Fibroblast of pulmonary artery (primary cell): ENCODE measurements at regions not wholly inside any gene's neighbourhood (a gene's known extent, or its start where the extent isn't known, plus 50 kb on each side); places are given as distances from the start of the nearest gene placed in this dataset.
"Not testable (repeated sequence)": the region's sequence is repeated elsewhere in the genome, so short reads cannot be mapped to it uniquely, and the experiment has no call there.

Experiments
- DNase-seq: peaks from one replicate; pipeline ENCODE4 v3.0.0-alpha.2; 2010; ENCODE audit warnings: low read depth
- H3K4me3 ChIP-seq: replicated peaks from 2 replicates; pipeline ENCODE4 v1.5.1; 2011; ENCODE audit warnings: low read depth, mild to moderate bottlenecking, control low read depth, low read length, moderate library complexity
- TF ChIP-seq, protein P1 (sequence below): IDR thresholded peaks from 2 replicates; pipeline ENCODE4 v1.5.1; 2011; ENCODE audit warnings: mild to moderate bottlenecking, control low read depth, low read length, inconsistent platforms; ENCODE audit errors: missing control alignments

GRCh38 chr17:27950995-27951394 is 57.8 kb upstream of the LYRM9 start:
- DNase-seq: no peak
- no peak overlapping the region for H3K4me3 ChIP-seq
- TF ChIP-seq, protein P1, sequence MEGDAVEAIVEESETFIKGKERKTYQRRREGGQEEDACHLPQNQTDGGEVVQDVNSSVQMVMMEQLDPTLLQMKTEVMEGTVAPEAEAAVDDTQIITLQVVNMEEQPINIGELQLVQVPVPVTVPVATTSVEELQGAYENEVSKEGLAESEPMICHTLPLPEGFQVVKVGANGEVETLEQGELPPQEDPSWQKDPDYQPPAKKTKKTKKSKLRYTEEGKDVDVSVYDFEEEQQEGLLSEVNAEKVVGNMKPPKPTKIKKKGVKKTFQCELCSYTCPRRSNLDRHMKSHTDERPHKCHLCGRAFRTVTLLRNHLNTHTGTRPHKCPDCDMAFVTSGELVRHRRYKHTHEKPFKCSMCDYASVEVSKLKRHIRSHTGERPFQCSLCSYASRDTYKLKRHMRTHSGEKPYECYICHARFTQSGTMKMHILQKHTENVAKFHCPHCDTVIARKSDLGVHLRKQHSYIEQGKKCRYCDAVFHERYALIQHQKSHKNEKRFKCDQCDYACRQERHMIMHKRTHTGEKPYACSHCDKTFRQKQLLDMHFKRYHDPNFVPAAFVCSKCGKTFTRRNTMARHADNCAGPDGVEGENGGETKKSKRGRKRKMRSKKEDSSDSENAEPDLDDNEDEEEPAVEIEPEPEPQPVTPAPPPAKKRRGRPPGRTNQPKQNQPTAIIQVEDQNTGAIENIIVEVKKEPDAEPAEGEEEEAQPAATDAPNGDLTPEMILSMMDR: no peak

DNA sequence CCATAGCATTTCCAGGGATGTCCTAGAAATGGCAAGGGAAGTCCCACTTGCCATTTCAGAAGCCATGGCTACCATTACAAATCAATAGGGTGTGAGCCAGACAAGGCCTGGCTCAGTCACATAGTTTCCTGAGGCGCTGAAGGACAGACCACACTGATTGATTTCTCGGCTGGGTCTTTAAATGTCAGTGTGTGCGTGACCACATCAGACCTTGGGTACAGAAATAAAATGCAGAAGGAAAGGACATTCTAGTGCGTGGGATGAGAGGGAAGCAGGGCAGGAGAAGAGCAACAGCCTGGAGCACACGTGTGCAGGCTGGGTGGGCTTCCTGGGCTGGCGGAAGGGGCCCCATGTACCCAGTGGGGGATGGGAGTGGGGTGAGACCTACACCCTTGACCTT is 58.7 kb upstream of the LYRM9 start:
- DNase-seq: no peak
- TF ChIP-seq, protein P1: no peak
- H3K4me3 ChIP-seq: no peak overlapping the region

DNA sequence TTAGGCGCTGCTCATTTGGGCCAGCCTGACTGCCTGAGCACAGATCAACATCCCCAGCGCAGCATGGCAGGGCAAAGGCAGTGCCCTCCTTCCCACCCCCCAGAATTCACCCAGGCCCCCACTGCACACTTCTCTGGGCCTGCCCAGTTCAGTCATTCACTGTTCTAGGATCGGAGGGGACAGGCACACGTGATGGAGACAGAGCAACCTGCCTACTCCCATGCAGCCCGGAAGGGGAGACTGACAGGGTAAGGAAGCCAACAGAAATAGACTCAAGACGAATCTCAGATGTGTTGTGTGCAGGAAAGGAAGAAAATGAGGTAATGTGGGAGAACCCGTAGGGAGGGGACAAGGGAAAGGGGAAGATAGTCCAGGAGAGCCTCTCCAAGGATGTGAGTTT is 59.2 kb upstream of the LYRM9 start:
- no peak for DNase-seq
- TF ChIP-seq, protein P1: no peak
- no peak overlapping the region for H3K4me3 ChIP-seq

GRCh38 chr17:27954548-27955495 is 61.7 kb upstream of the LYRM9 start:
- H3K4me3 ChIP-seq: no peak overlapping the region
- TF ChIP-seq, protein P1: no peak
- DNase-seq: no peak

GRCh38 chr17:27956601-27957445 is 63.7 kb upstream of the LYRM9 start:
- TF ChIP-seq, protein P1: no peak
- no peak overlapping the region for H3K4me3 ChIP-seq
- peak; percentile 54 for DNase-seq

- DNase-seq, H3K4me3 ChIP-seq: not testable (repeated sequence)
Measured at GRCh38 chr17:27957446-27957793, 64.3 kb upstream of the LYRM9 start.

DNA sequence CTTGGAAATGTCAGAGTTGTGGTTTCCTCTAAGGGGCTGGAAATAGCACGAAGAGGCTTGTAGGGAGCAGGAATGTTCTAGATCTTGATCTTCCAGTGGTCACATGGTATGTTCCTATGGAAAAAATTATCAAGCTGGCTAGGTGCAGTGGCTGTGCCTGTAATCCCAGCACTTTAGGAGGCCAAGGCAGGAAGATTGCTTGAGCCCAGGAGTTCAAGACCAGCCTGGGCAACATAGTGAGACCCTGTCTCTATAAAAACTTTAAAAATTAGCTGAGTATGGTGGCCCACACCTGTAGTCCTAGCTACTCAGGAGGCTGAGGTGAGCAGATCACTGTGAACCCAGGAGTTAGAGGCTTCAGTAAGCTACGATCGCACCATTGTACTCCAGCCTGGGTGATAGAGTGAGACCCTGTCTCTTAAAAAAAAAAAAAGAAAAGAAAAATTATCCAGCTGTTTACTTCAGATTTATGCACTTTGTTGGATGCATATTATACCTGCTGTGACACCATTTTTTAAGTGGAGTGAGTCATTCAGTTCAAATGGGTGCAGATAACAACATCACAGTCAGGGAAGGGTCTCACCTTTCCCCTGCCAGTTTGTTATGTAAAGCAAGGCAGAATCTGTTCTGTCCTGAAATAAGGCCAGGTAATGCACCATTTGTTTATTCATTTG is 65.7 kb upstream of the LYRM9 start:
- TF ChIP-seq, protein P1: no peak
- no peak overlapping the region for H3K4me3 ChIP-seq
- no peak for DNase-seq
